ENCODE measurements at regions not wholly inside any gene's neighbourhood (a gene's known extent, or its start where the extent isn't known, plus 50 kb on each side); places are given as distances from the start of the nearest gene placed in this dataset.

GRCh38 chr4:111814961-111815360, 330.3 kb upstream of the FAM241A start:
- DNase-seq = no peak

- DNase-seq = no peak
These were observed 323.9 kb upstream of the FAM241A start for GRCh38 chr4:111821342-111821741.

GRCh38 chr4:111836601-111837000, 308.7 kb upstream of the FAM241A start:
- no peak for DNase-seq

- no peak for DNase-seq
These were observed 307.5 kb upstream of the FAM241A start for GRCh38 chr4:111837761-111838160.

GRCh38 chr4:111838406-111838930, 306.8 kb upstream of the FAM241A start:
- DNase-seq = no peak

- DNase-seq = no peak
These were observed 306.1 kb upstream of the FAM241A start for GRCh38 chr4:111839141-111839540.

GRCh38 chr4:111842336-111842735, 302.9 kb upstream of the FAM241A start:
- no peak for DNase-seq

- DNase-seq = no peak
These were observed 297.8 kb upstream of the FAM241A start for GRCh38 chr4:111847296-111848008.

- no peak for DNase-seq
These were observed 295.4 kb upstream of the FAM241A start for GRCh38 chr4:111849746-111850284.

GRCh38 chr4:111854494-111855087, 290.7 kb upstream of the FAM241A start:
- no peak for DNase-seq

- no peak for DNase-seq
These were observed 289.9 kb upstream of the FAM241A start for GRCh38 chr4:111855308-111855707.

- DNase-seq = no peak
These were observed 281.2 kb upstream of the FAM241A start for GRCh38 chr4:111864066-111864465.

- no peak for DNase-seq
These were observed 275.9 kb upstream of the FAM241A start for GRCh38 chr4:111869339-111869738.

- DNase-seq = no peak
These were observed 273.5 kb upstream of the FAM241A start for GRCh38 chr4:111871802-111872201.

- DNase-seq = no peak
These were observed 271.5 kb upstream of the FAM241A start for GRCh38 chr4:111873801-111874200.

- DNase-seq = no peak
These were observed 265.7 kb upstream of the FAM241A start for GRCh38 chr4:111879539-111879938.

GRCh38 chr4:111880116-111880515, 265.1 kb upstream of the FAM241A start:
- no peak for DNase-seq

GRCh38 chr4:111883557-111883999, 261.7 kb upstream of the FAM241A start:
- no peak for DNase-seq

- no peak for DNase-seq
These were observed 254.8 kb upstream of the FAM241A start for GRCh38 chr4:111890412-111890811.

- no peak for DNase-seq
These were observed 239.7 kb upstream of the FAM241A start for GRCh38 chr4:111905511-111905910.

- DNase-seq = no peak
These were observed 225.6 kb upstream of the FAM241A start for GRCh38 chr4:111919639-111920038.

GRCh38 chr4:111921714-111922113, 223.5 kb upstream of the FAM241A start:
- DNase-seq = no peak

GRCh38 chr4:111923786-111924185, 221.5 kb upstream of the FAM241A start:
- no peak for DNase-seq

- no peak for DNase-seq
These were observed 220.6 kb upstream of the FAM241A start for GRCh38 chr4:111924696-111925095.
